ENCODE measurements at regions not wholly inside any gene's neighbourhood (a gene's known extent, or its start where the extent isn't known, plus 50 kb on each side); places are given as distances from the start of the nearest gene placed in this dataset.

DNA sequence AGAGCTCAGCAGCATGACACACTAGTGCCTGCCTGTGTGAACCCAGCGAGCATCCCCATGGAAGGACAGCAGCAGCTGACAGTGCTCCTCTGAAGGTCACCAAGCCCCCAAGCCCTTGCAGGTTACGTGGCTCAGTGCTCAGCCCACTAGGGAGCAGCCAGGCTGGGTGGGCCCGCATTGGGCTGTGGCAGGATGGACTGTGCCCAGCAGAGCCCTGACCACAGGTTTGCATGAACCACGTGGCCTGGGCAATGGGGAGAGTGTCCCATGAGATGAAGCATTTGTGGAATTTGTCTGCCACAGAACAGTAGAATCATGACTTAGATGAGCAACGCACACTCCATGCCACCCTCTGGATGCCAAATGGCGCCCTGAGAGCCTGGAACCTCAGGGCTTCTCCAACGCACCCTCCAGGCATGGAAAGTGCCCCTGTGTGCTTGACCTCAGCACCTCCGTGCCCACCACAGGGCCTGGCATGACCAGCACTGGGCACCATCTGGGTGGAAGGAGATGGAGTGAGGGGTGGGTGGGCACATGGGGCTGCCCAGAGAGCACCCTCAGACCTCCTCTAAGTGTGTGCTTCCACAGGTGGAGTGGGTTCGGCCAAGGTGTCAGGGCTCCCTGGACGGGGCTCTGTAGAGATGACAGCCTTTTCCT is 216.1 kb upstream of the RAB6C start:
- ChIA-PET POLR2A (no interaction called here), CTCF (no interaction called here)
- H3K4me3 ChIP-seq (replicated peaks in 1 of 3; ENCODE audit: insufficient read depth in 1 of 3, low read depth in 1 of 3, low read length in 3 of 3) = no peak overlapping the region
- H2AFZ ChIP-seq (ENCODE audit: low read depth, low read length) = no peak overlapping the region
- no peaks in the 10 kb centered on the region for H3K36me3 ChIP-seq (ENCODE audit: control insufficient read depth in 2 of 2, extremely low read depth in 1 of 2, insufficient read depth in 2 of 2, low read length in 2 of 2)
- dilution Hi-C loops (cut with MboI; ENCODE audit: extremely low pct_ligation_motif_present, low sequenced_read_pairs) (no loop called here), intact Hi-C loops (cut with micrococcal nuclease) (no loop called here)
- no peak overlapping the region for H3K9ac ChIP-seq (replicated peaks; ENCODE audit: extremely low read depth, insufficient read depth, low read length)
- no peak overlapping the region for H3K4me2 ChIP-seq (ENCODE audit: insufficient read depth, low read length)
- no peaks in the 10 kb centered on the region for H3K27me3 ChIP-seq (ENCODE audit: control insufficient read depth in 2 of 2, insufficient read depth in 2 of 2, low read length in 2 of 2)
- H3K79me2 ChIP-seq (ENCODE audit: control insufficient read depth, insufficient read depth, low read length) = no peaks in the 10 kb centered on the region
- H3K27ac ChIP-seq (ENCODE audit: insufficient read depth, low read depth, low read length) = no peak overlapping the region
- peaks cover 4% of the 10 kb centered on the region for H3K9me3 ChIP-seq (replicated peaks; ENCODE audit: control insufficient read depth, insufficient read depth, low read length)
- no TSS peak for BruUV-seq (replicated peaks)
- no peak for DNase-seq (ENCODE audit: low read depth, low spot score)
- no peaks in the 10 kb centered on the region for H3K9me1 ChIP-seq (replicated peaks; ENCODE audit: control insufficient read depth, extremely low read depth, insufficient read depth, low read length)
- H3K4me1 ChIP-seq (ENCODE audit: control insufficient read depth, extremely low read depth, insufficient read depth, low read length) = no peaks in the 10 kb centered on the region
- no peaks in the 10 kb centered on the region for H4K20me1 ChIP-seq (replicated peaks; ENCODE audit: control insufficient read depth, extremely low read depth, insufficient read depth, low read length)
- no peak for FAIRE-seq
- TF ChIP-seq MAX (IDR thresholded peaks at IDR 0.05; ENCODE audit: insufficient read depth, insufficient read length) (no peak), CTCF (IDR thresholded peaks at IDR 0.05; ENCODE audit: extremely low read depth in 1 of 2, insufficient read depth in 1 of 2, low read depth in 1 of 2, low read length in 2 of 2) (no peak), JUN (IDR thresholded peaks at IDR 0.05; ENCODE audit: borderline replicate concordance, insufficient read depth, insufficient read length, low read depth) (no peak), POLR2A (IDR thresholded peaks at IDR 0.05; ENCODE audit: low read depth, low read length) (no peak), FOS (IDR thresholded peaks at IDR 0.05; ENCODE audit: borderline replicate concordance, insufficient read depth, low read length) (no peak), EZH2 (IDR thresholded peaks at IDR 0.05; ENCODE audit: borderline replicate concordance, low read depth, low read length, severe bottlenecking) (no peak), MYC (IDR thresholded peaks at IDR 0.05; ENCODE audit: low read depth, low read length) (no peak), POLR2AphosphoS5 (IDR thresholded peaks at IDR 0.05; ENCODE audit: insufficient read depth, low read depth, low read length) (no peak), GATA2 (IDR thresholded peaks at IDR 0.05; ENCODE audit: insufficient read depth, insufficient read length, low read depth, low read length) (no peak)
